ENCODE measurements at regions not wholly inside any gene's neighbourhood (a gene's known extent, or its start where the extent isn't known, plus 50 kb on each side); places are given as distances from the start of the nearest gene placed in this dataset.

- TF ChIP-seq CTCF (conservative IDR thresholded peaks at IDR 0.05), result no peak
- H3K4me3 ChIP-seq (ENCODE audit: low read length), result no peak overlapping the region
- H3K9me3 Mint-ChIP-seq, result no peaks in the 10 kb centered on the region
- WGBS, 2 experiments (ENCODE audit: insufficient coverage in 1 of 2, insufficient read length in 1 of 2), result 92 to 100% methylated on average over 3 to 4 of the region's 4 CpGs
- no peaks in the 10 kb centered on the region for H3K4me1 Mint-ChIP-seq
- no peaks in the 10 kb centered on the region for H3K27me3 Mint-ChIP-seq (ENCODE audit: insufficient read depth)
- H3K36me3 Mint-ChIP-seq (ENCODE audit: low read depth), result no peaks in the 10 kb centered on the region
- no peaks in the 10 kb centered on the region for H3K4me1 ChIP-seq (ENCODE audit: control insufficient read depth, insufficient read depth, low read length)
- no peak for DNase-seq
- no peaks in the 10 kb centered on the region for H3K27me3 ChIP-seq (ENCODE audit: control insufficient read depth, insufficient read depth, low read length, poor library complexity, severe bottlenecking)
- H3K27ac Mint-ChIP-seq, result no peak overlapping the region
- H3K4me3 Mint-ChIP-seq, result no peak overlapping the region
- H3K9ac ChIP-seq (ENCODE audit: extremely low read depth, low read length, poor library complexity, severe bottlenecking), result no peak overlapping the region
- no peaks in the 10 kb centered on the region for H3K36me3 ChIP-seq (ENCODE audit: control insufficient read depth, insufficient read depth, low read length)
- no peak overlapping the region for H3K27ac ChIP-seq (ENCODE audit: low read depth, low read length)
- H3K9me3 ChIP-seq (ENCODE audit: control insufficient read depth, low read length), result no peaks in the 10 kb centered on the region
Measured at GRCh38 chr7:53437336-53437735, 401.9 kb downstream of the POM121L12 start.

GRCh38 chr7:53446170-53446569 lies 410.7 kb downstream of the POM121L12 start:
- H3K27me3 ChIP-seq (ENCODE audit: control insufficient read depth, insufficient read depth, low read length, poor library complexity, severe bottlenecking), result no peaks in the 10 kb centered on the region
- H3K9ac ChIP-seq (ENCODE audit: extremely low read depth, low read length, poor library complexity, severe bottlenecking), result no peak overlapping the region
- H3K27ac ChIP-seq (ENCODE audit: low read depth, low read length), result no peak overlapping the region
- H3K36me3 Mint-ChIP-seq (ENCODE audit: low read depth), result no peaks in the 10 kb centered on the region
- no peaks in the 10 kb centered on the region for H3K9me3 Mint-ChIP-seq
- 83 to 87% methylated on average over 2 to 3 of the region's 3 CpGs for WGBS, 2 experiments (ENCODE audit: insufficient coverage in 1 of 2, insufficient read length in 1 of 2)
- H3K4me3 Mint-ChIP-seq, result no peak overlapping the region
- peaks cover 6% of the 10 kb centered on the region for H3K4me1 Mint-ChIP-seq
- H3K4me1 ChIP-seq (ENCODE audit: control insufficient read depth, insufficient read depth, low read length), result no peaks in the 10 kb centered on the region
- no peaks in the 10 kb centered on the region for H3K27me3 Mint-ChIP-seq (ENCODE audit: insufficient read depth)
- no peak for TF ChIP-seq CTCF (conservative IDR thresholded peaks at IDR 0.05)
- no peak overlapping the region for H3K27ac Mint-ChIP-seq
- DNase-seq, result no peak
- H3K36me3 ChIP-seq (ENCODE audit: control insufficient read depth, insufficient read depth, low read length), result no peaks in the 10 kb centered on the region
- H3K9me3 ChIP-seq (ENCODE audit: control insufficient read depth, low read length), result no peaks in the 10 kb centered on the region
- no peak overlapping the region for H3K4me3 ChIP-seq (ENCODE audit: low read length)

GRCh38 chr7:53458636-53459035 lies 423.2 kb downstream of the POM121L12 start:
- Mint-ChIP-seq H3K4me1 (no peaks in the 10 kb centered on the region), H3K4me3 (no peak overlapping the region), H3K27ac (no peak overlapping the region), H3K9me3 (no peaks in the 10 kb centered on the region), H3K36me3 (ENCODE audit: low read depth) (no peaks in the 10 kb centered on the region), H3K27me3 (ENCODE audit: insufficient read depth) (no peaks in the 10 kb centered on the region)
- Histone ChIP-seq H3K4me1 (ENCODE audit: control insufficient read depth, insufficient read depth, low read length) (no peaks in the 10 kb centered on the region), H3K27me3 (ENCODE audit: control insufficient read depth, insufficient read depth, low read length, poor library complexity, severe bottlenecking) (no peaks in the 10 kb centered on the region), H3K27ac (ENCODE audit: low read depth, low read length) (no peak overlapping the region), H3K4me3 (ENCODE audit: low read length) (no peak overlapping the region), H3K9me3 (ENCODE audit: control insufficient read depth, low read length) (no peaks in the 10 kb centered on the region), H3K36me3 (ENCODE audit: control insufficient read depth, insufficient read depth, low read length) (no peaks in the 10 kb centered on the region), H3K9ac (ENCODE audit: extremely low read depth, low read length, poor library complexity, severe bottlenecking) (no peak overlapping the region)
- 95% methylated on average over 3 of the region's 3 CpGs; no CpG with 5 or more reads in 1 of the 2 experiments for WGBS, 2 experiments (ENCODE audit: insufficient coverage in 1 of 2, insufficient read length in 1 of 2)
- TF ChIP-seq CTCF (conservative IDR thresholded peaks at IDR 0.05), result no peak
- no peak for DNase-seq
